ENCODE measurements at regions not wholly inside any gene's neighbourhood (a gene's known extent, or its start where the extent isn't known, plus 50 kb on each side); places are given as distances from the start of the nearest gene placed in this dataset.
"Not testable (repeated sequence)": the region's sequence is repeated elsewhere in the genome, so short reads cannot be mapped to it uniquely, and the experiment has no call there.

GRCh38 chr1:147103416-147104155, 68.7 kb downstream of the PRKAB2 start:
- DNase-seq, result not testable (repeated sequence)

DNA sequence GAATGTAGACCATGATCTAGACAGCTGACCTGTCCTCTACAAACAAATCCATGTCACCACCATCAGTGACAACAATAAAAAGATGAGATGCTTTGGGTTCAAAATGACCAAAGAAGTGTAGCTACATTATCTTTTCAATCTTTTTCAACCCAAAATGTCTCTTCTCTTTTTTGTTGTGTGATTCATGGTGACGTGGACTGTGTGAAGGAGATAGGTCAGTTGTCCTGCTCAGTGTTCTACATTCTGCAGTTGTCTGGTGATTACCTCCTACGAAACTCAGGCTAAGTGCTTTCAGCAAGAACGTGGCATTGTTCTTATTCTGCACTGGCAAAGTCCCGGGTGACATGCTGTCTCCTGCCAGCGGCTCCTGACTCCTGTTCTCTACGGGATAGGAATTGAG, 73.1 kb downstream of the PRKAB2 start:
- DNase-seq, result no peak

GRCh38 chr1:147098338-147098973, 73.8 kb downstream of the PRKAB2 start:
- DNase-seq, result not testable (repeated sequence)

GRCh38 chr1:147095691-147096090, 76.6 kb downstream of the PRKAB2 start:
- no peak for DNase-seq

DNA sequence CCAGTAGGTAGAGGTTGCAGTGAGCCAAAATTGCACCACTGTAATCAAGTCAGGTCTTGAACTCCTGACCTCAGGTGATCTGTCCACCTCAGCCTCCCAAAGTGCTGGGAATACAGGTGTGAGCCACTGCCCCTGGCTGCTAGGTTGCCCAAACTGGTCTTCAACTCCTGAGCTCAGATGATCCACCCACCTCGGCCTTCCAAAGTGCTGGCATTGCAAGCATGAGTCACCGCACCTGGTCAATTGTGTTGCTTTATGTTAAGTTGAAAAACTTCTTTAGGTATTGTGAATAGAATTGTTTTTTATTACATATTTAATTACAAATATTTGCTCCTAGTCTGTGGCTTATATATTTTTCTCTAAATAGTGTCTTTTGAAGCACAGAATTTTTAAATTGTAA, 80.5 kb downstream of the PRKAB2 start:
- no peak for DNase-seq

- no peak for DNase-seq
These were observed 82.8 kb downstream of the PRKAB2 start for GRCh38 chr1:147089457-147089856.

DNA sequence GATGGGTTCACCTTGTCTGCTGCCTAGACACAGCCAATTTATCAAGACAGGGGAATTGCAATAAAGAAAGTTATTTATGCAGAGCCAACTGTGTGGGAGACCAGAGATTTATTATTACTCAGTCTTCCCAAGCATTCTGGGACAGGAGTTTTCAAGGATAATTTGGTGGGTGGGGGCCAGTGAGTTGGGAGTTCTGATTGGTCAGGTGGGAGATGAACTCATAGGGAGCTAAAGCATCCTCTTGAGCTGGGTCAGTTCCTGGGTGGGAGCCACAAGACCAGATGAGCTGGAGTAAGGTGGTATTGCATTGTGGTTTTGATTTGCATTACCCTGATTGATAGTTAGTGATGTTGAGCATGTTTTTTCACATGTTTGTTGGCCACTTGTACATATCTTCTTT, 86.1 kb downstream of the PRKAB2 start:
- DNase-seq, result no peak

DNA sequence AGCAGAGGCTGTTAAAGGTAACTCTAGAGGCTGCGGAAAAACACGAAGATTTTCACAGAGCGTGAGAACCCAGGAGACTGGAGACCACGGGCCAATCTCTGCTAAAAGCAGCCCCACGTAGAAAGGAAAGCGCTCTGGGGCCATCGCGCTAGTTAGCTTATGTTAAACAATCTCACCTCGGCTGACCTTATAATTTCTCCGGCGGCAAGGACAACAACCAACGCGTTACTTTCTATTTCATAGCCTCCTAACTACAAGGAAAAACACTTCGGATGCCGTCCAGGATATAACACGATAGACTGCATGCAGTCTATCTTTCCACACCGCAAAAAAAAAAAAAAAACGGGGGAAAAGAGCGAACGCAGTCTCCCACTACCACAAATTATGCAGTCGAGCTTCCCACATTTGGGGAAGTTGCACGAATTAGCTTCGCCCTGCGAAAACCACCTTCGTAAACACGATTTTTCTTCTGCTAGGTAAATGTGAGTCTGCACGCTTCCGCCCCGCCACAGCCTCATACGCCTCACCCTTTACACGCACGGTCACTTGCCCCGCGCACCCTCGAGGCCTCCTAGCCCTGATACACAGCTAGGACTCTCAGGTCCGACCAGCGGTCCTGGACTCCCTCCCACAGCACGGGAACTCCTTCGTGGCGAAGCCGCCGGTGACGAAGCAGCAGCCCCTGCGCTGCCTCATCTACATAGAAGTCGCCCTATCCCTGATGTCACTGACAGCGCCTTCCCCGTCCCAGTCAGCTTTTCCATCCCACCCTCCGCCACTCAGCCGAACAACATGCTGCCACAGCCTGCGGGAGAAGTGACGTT, 87.8 kb downstream of the PRKAB2 start:
- DNase-seq, result peak; percentile 85

DNA sequence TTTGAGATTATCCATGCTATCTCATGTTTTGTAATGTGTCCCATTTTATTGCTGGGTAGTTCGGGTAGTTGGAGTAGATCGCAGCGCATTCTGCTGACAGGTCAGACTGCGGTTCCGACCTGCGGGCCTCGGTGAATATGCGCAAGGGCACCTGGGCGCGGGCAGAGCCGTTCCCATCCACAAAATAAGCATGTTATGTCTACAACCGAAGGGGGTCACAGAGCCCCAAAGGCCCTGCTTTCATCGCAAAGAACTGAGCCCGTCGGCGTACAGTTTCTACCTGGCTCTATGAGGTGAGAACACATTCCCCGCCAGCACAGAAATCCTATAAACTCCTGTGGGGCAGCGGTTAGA, 88.4 kb downstream of the PRKAB2 start:
- DNase-seq, result no peak

GRCh38 chr1:147080671-147081394, 91.4 kb downstream of the PRKAB2 start:
- DNase-seq, result no peak

- no peak for DNase-seq
These were observed 92.1 kb downstream of the PRKAB2 start for GRCh38 chr1:147080006-147080661.

- DNase-seq, result no peak
These were observed 92.8 kb downstream of the PRKAB2 start for GRCh38 chr1:147079400-147080005.

DNA sequence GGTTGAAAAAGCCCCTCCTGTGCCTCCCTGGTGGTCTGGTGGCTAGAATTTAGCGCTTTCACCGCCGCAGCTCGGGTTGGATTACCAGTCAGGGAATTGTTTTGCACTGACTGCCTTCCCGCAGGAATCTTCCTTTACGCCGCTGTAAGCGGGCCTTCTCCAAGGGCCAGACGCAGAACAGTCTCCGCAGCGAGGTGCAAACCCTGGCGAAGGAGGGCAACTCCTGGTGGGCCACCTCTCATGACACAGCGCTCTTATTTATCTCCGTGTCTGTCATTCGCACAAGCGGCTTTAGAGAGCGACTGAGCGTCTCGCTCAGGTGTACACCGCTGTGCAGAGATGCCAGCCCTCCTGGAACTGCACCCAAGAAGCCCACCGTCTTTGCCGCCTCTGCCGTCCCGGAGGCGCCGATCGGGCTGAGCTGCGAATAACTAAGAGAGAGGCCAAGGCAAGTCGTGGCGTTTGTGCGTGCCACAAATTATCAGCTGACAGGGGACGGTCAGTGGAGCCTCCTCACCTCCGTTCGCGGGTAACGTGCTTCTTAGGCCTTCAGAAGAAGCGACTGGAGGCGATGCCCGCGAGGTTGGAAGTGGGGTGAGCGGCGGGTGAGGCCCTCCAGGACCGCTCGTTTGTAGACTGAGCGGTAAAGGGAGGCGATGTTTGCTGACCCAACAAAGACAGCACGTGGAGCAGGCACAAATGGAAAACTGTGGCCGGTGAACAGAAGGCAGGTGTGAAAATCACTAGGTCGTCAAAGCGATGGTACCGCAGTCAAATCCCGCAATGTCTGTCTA, 93.5 kb downstream of the PRKAB2 start:
- no peak for DNase-seq

- no peak for DNase-seq
These were observed 94.2 kb downstream of the PRKAB2 start for GRCh38 chr1:147077936-147078605.

- DNase-seq, result no peak
These were observed 94.7 kb downstream of the PRKAB2 start for GRCh38 chr1:147077523-147077922.

GRCh38 chr1:147077081-147077480, 95.2 kb downstream of the PRKAB2 start:
- no peak for DNase-seq

DNA sequence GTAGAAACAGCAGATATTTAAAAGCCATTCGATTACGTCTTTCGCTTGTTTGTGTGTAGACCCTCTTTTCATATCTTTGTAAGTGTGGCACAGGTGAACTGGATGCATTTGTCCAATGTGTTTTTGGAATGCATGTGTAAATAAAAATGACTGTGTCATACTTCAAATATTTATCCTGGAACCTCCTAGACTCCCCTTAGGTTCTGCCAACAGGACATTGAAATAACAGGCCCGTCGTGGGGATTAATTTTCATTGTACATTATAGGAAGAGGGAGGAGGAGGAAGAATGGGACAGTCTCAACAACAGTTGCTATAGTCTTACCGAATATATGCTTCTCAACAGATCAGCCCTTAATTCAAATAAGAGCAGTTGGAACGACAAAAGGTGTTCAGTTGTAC, 95.8 kb downstream of the PRKAB2 start:
- DNase-seq, result no peak

DNA sequence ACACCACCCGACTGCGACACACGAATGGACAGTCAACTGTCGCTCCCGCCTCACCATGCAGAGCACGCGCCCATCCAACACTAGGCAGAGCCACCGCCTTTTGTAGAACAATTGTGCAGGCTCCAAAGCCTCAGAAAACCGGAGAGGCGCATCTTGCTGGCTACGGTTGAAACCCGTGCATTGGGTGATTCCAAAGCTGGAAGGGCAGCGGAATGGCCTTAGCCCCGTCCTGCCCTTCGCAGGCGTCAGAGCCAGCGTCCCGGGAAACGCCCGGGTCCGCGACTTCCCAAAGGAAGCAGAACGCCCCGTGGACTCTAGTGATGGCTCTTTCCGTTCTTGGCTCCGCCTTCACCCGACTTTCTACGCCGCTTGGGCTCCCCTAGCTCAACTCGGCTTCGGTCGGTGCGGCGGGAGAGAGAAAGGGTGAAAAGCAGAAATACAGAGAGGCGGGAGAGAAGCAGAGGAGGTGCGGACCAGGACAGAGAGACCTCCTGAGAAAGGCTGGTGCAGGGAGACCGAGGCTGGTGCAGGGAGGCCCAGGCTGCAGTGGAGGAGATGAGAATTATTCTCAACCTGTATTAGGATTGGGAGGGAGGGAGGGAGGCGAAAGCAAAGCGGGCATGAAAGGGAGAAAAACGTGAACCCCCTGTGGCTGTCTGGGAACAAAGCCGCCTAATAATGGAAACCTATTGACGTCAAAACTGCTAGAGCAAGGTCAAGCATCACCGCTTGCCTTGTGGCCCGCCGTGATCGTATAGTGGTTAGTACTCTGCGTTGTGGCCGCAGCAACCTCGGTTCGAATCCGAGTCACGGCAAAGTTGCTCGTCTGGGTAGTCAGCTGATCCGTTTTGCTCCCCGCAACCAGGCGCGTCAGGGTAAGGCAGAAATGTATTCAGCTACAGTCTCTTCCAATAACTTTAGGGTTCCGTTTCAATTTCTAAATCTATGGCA, 99.5 kb downstream of the PRKAB2 start:
- no peak for DNase-seq

DNA sequence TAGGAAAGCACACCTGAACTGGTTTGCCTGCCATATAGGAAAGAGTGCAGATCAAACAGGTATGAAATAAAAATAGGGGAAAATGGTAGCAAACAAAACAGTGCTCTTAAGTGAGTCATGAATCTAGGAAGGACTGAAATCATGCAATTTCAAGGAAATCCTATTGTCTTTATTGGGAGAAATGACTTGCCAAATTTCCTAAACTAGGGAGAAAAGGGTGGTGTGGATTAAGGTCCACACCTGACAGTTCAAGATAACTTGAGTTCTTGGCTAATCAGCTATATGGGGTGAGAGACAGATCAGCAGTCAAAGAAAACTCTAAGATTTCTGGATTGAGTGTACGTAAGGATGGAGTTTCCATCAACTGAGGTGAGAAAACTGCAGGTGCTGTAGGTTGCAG, 101.1 kb downstream of the PRKAB2 start:
- no peak for DNase-seq

GRCh38 chr1:147062956-147063355, 109.3 kb downstream of the PRKAB2 start:
- no peak for DNase-seq
